ENCODE measurements at regions not wholly inside any gene's neighbourhood (a gene's known extent, or its start where the extent isn't known, plus 50 kb on each side); places are given as distances from the start of the nearest gene placed in this dataset.
A peak's percentile ranks its signal among the peaks of the same experiment; 100 is the strongest.

- H3K27me3 ChIP-seq: no peaks in the 10 kb centered on the region
- DNase-seq: no peak
- intact Hi-C loops (cut with DNase I): no loop called here
- H3K9me3 ChIP-seq: no peaks in the 10 kb centered on the region
- H3K4me1 ChIP-seq: peaks cover 4 to 6% of the 10 kb centered on the region in 2 donors
- WGBS, 2 donors: 95 to 96% methylated on average over 16 to 17 of the region's 17 CpGs
- no peak overlapping the region for H3K4me3 ChIP-seq (replicated peaks in 1 of 3)
- H3K27ac ChIP-seq: no peak overlapping the region
- no peak for TF ChIP-seq POLR2A (IDR thresholded peaks at IDR 0.05)
- TF ChIP-seq, protein P1, sequence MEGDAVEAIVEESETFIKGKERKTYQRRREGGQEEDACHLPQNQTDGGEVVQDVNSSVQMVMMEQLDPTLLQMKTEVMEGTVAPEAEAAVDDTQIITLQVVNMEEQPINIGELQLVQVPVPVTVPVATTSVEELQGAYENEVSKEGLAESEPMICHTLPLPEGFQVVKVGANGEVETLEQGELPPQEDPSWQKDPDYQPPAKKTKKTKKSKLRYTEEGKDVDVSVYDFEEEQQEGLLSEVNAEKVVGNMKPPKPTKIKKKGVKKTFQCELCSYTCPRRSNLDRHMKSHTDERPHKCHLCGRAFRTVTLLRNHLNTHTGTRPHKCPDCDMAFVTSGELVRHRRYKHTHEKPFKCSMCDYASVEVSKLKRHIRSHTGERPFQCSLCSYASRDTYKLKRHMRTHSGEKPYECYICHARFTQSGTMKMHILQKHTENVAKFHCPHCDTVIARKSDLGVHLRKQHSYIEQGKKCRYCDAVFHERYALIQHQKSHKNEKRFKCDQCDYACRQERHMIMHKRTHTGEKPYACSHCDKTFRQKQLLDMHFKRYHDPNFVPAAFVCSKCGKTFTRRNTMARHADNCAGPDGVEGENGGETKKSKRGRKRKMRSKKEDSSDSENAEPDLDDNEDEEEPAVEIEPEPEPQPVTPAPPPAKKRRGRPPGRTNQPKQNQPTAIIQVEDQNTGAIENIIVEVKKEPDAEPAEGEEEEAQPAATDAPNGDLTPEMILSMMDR (IDR thresholded peaks at IDR 0.05): no peak
- H3K36me3 ChIP-seq: no peaks in the 10 kb centered on the region
Observed at GRCh38 chr6:4565301-4566250, 210.6 kb upstream of the CDYL start.

GRCh38 chr6:4564801-4565271 is 211.4 kb upstream of the CDYL start:
- H3K36me3 ChIP-seq: no peaks in the 10 kb centered on the region
- TF ChIP-seq, protein P1 (IDR thresholded peaks at IDR 0.05): no peak
- TF ChIP-seq POLR2A (IDR thresholded peaks at IDR 0.05): no peak
- DNase-seq: peak; percentile 49 to 71
- H3K27me3 ChIP-seq: no peaks in the 10 kb centered on the region
- H3K4me3 ChIP-seq (replicated peaks in 1 of 3): no peak overlapping the region
- intact Hi-C loops (cut with DNase I): no loop called here
- H3K4me1 ChIP-seq: peaks cover 4 to 6% of the 10 kb centered on the region in 2 donors
- no peak overlapping the region for H3K27ac ChIP-seq
- 30 to 40% methylated on average over 6 of the region's 6 CpGs for WGBS, 2 donors
- no peaks in the 10 kb centered on the region for H3K9me3 ChIP-seq

GRCh38 chr6:4563877-4564276 is 212.3 kb upstream of the CDYL start:
- DNase-seq: no peak
- Histone ChIP-seq H3K4me3 (replicated peaks in 1 of 3) (no peak overlapping the region), H3K36me3 (no peaks in the 10 kb centered on the region), H3K27me3 (no peaks in the 10 kb centered on the region), H3K4me1 (peaks cover 4 to 6% of the 10 kb centered on the region in 2 donors), H3K27ac (no peak overlapping the region), H3K9me3 (no peaks in the 10 kb centered on the region)
- TF ChIP-seq POLR2A (IDR thresholded peaks at IDR 0.05): no peak
- TF ChIP-seq, protein P1 (IDR thresholded peaks at IDR 0.05): no peak
- WGBS, 2 donors: 91 to 93% methylated on average over 4 of the region's 4 CpGs
- intact Hi-C loops (cut with DNase I): no loop called here

DNA sequence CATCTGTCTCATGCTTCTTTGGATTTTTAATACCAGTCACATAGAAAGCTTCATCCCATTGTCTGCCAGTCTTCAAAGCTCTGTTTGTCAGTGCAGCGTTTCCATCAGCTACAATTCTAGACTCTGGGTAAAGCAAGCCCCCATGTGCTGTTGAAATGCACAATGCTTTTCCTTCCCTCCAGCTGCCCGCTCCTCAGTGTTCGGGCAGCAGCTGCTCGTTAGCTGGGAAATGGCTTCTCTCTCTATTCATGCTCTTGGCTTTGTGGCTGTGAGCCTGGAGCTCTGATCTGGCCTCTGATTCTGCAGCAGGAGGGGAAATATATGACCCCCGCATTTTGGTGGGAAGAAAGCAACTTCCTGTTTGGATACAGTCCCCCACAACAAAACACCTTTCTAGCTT is 213.0 kb upstream of the CDYL start:
- Histone ChIP-seq H3K27me3 (no peaks in the 10 kb centered on the region), H3K9me3 (no peaks in the 10 kb centered on the region), H3K4me3 (replicated peaks in 1 of 3) (no peak overlapping the region), H3K27ac (no peak overlapping the region), H3K4me1 (peaks cover 4 to 6% of the 10 kb centered on the region in 2 donors), H3K36me3 (no peaks in the 10 kb centered on the region)
- DNase-seq: no peak
- intact Hi-C loops (cut with DNase I): no loop called here
- WGBS, 2 donors: 84 to 87% methylated on average over 5 of the region's 5 CpGs
- TF ChIP-seq POLR2A (IDR thresholded peaks at IDR 0.05): no peak

DNA sequence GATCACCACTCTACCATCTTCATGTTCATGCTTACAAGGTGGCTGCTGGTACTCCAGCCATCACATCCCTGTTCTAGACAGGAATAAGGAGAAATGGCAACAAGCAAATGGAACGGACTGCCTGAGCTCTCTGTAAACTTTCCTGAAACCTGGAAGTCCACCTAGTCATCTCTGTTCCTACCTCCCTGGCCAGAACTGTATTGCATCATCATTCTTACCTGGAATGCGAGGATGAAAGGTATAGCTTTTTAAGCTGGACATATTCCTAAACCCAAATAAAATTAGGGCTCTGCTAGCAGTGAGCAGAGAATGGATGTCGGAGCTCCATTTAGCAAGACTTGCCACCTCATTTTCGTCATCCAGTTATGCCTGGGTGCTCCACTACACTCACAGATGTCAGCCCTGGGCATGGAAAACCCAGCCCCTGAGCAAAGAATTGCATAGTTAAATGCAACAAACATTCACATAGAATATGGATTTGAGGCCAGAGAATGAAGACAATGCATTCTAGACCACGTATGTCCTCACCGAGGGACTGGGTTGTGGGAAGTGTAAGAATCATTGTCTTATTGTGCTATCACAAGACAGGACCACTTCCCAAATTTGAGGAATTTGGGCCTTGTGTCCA is 214.3 kb upstream of the CDYL start:
- Histone ChIP-seq H3K36me3 (no peaks in the 10 kb centered on the region), H3K4me3 (replicated peaks in 1 of 3) (no peak overlapping the region), H3K9me3 (no peaks in the 10 kb centered on the region), H3K27me3 (no peaks in the 10 kb centered on the region), H3K4me1 (peaks cover 4 to 6% of the 10 kb centered on the region in 2 donors), H3K27ac (no peak overlapping the region)
- TF ChIP-seq, protein P1 (IDR thresholded peaks at IDR 0.05): no peak
- TF ChIP-seq POLR2A (IDR thresholded peaks at IDR 0.05): no peak
- DNase-seq: no peak
- intact Hi-C loops (cut with DNase I): no loop called here
- 94 to 97% methylated on average over 6 of the region's 6 CpGs for WGBS, 2 donors
